ENCODE measurements at regions not wholly inside any gene's neighbourhood (a gene's known extent, or its start where the extent isn't known, plus 50 kb on each side); places are given as distances from the start of the nearest gene placed in this dataset.

DNA sequence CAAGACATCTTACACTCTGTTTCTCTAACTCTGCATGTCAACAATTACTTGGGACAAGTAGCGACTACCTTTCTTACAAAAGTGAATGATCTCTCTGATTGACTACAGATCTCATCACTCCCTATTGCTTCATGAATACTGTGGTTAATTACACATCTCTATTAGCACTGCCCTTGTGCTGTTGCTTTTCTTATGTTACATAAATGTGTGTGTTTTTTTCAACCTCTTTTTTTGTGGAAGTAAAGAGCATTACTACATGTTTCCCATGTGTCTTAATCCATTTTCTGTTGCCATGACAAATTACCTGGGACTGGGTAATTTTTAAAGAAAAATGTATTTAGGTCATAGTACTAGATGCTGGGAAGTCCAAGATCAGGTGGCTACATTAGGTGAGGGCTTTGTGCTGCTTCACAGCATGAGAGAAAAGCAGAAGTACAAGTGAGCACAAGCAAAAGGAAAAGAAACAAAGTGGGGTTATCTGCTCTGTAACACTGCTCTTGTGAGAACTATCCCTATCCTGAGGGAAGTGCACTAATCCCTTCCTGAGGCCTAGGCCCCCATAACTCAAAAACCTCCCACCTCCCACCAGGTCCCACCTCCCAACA is 298.2 kb upstream of the SATB1 start:
- peaks cover 0 to 10% of the 10 kb centered on the region in 2 donors for H3K36me3 Mint-ChIP-seq
- H3K4me3 Mint-ChIP-seq: peak overlapping the region in 7 of 8 donors; percentile 33 to 80 (median 75)
- POLR2A ChIA-PET (ENCODE audit: partially characterized antibody): interaction anchor here (2.8 kb wide), 1 partner anchor 10 kb away, joined by 17 read pairs; no protein-coding TSS in a partner anchor

DNA sequence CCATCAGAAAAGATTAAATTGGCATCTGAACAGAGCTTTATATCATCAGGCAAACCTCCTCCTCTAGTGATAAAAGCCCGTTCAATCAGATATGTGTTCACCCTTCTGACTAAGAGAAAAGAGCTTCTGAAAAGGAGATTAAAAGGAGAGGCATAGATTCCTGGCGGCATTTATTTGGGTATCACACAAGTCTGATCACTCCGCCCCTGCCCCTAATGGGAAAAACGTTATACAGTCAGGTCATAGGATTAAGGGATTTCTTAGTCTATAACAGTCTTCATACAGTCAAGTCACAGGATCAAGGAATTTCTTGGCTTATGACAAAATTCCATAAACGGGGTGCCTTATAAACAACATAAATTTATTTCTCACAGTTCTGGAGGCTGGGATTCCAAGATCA is 295.4 kb upstream of the SATB1 start:
- Histone ChIP-seq H3K36me3 (ENCODE audit: insufficient read depth, low read length) (no peaks in the 10 kb centered on the region), H3K9me3 (ENCODE audit: control insufficient read depth in 1 of 2, low read length in 2 of 2) (no peaks in the 10 kb centered on the region), H3K4me1 (ENCODE audit: insufficient read depth, low read length) (peaks cover 63% of the 10 kb centered on the region), H3K27ac (ENCODE audit: low read depth, low read length) (no peak overlapping the region), H3K27me3 (ENCODE audit: insufficient read depth, low read length) (no peaks in the 10 kb centered on the region), H3K4me3 (ENCODE audit: low read length in 2 of 2) (no peak overlapping the region)
- Mint-ChIP-seq H3K4me3 (peak overlapping the region in 2 of 8 donors; percentile 6 to 10), H3K4me1 (peaks cover 56 to 77% (median 66%) of the 10 kb centered on the region in 4 donors), H3K36me3 (peaks cover 6 to 8% of the 10 kb centered on the region in 2 donors), H3K27ac (peak overlapping the region in 5 of 7 donors; percentile 5 to 79 (median 15)), H3K27me3 (no peaks in the 10 kb centered on the region), H3K9me3 (peaks cover 0 to 11% (median 7%) of the 10 kb centered on the region in 8 donors)
- no peak for DNase-seq
- intact Hi-C loops (cut with micrococcal nuclease): loop anchor here (10.0 kb wide), 1 partner anchor 976 kb away; the partner anchor contains the start of gene TBC1D5
- ChIA-PET CTCF (ENCODE audit: partially characterized antibody) (interaction anchor here (0.7 to 2.5 kb wide), 6 partner anchors 7 to 1359 kb away, joined by 3 to 10 read pairs (median 4); no protein-coding TSS in a partner anchor), POLR2A (ENCODE audit: partially characterized antibody) (interaction anchor here (1.0 kb wide), 1 partner anchor 8 kb away, joined by 4 read pairs; no protein-coding TSS in a partner anchor)

More for the DNA sequence above, 298.2 kb upstream of the SATB1 start:
- no peaks in the 10 kb centered on the region for H3K9me3 ChIP-seq (ENCODE audit: control insufficient read depth in 1 of 2, low read length in 2 of 2)
- H3K36me3 ChIP-seq (ENCODE audit: insufficient read depth, low read length): no peaks in the 10 kb centered on the region
- CTCF ChIA-PET (ENCODE audit: partially characterized antibody): interaction anchor here (1.3 to 3.0 kb wide), 3 partner anchors 7 to 164 kb away, joined by 3 to 21 read pairs (median 10); no protein-coding TSS in a partner anchor
- H3K27ac Mint-ChIP-seq: peak overlapping the region; percentile 92 to 99 (median 94)
- H3K27me3 Mint-ChIP-seq: no peaks in the 10 kb centered on the region
- H3K4me3 ChIP-seq (ENCODE audit: low read length in 2 of 2): no peak overlapping the region
- peaks cover 63% of the 10 kb centered on the region for H3K4me1 ChIP-seq (ENCODE audit: insufficient read depth, low read length)
- peaks cover 56 to 77% (median 66%) of the 10 kb centered on the region in 4 donors for H3K4me1 Mint-ChIP-seq
- peak overlapping the region; percentile 53 for H3K27ac ChIP-seq (ENCODE audit: low read depth, low read length)
- intact Hi-C loops (cut with micrococcal nuclease): loop anchor here (10.0 kb wide), 1 partner anchor 979 kb away; the partner anchor contains the start of gene TBC1D5
- no peaks in the 10 kb centered on the region for H3K27me3 ChIP-seq (ENCODE audit: insufficient read depth, low read length)
- peaks cover 0 to 11% (median 5%) of the 10 kb centered on the region in 8 donors for H3K9me3 Mint-ChIP-seq
- no peak for DNase-seq

DNA sequence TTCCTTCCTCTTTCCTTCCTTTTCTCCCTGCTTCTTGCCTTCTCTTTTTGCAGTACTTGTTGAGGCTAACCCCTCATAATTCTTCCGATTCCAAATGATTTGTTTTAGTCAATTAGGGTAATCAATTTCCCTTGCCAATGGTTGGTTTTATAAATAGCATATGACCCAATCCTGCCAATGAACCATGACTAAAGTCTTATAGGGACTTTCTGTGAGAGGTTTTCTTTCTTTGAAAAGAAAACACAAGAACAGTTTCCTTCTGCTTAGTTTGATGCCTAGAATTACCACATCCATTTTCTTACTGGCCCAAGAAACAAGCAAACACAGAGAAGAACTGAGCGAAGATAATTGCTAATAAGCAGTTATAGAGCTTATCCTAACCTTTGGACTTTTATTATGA is 292.5 kb upstream of the SATB1 start:
- POLR2A ChIA-PET (ENCODE audit: partially characterized antibody): interaction anchor here (3.0 to 4.4 kb wide), 2 partner anchors 8 to 23 kb away, joined by 24 to 53 read pairs; no protein-coding TSS in a partner anchor
- Mint-ChIP-seq H3K4me3 (peak overlapping the region in 6 of 8 donors; percentile 14 to 66 (median 51)), H3K27ac (peak overlapping the region; percentile 33 to 85 (median 61)), H3K27me3 (no peaks in the 10 kb centered on the region), H3K36me3 (peaks cover 6 to 8% of the 10 kb centered on the region in 2 donors), H3K4me1 (peaks cover 50 to 68% (median 62%) of the 10 kb centered on the region in 4 donors), H3K9me3 (peaks cover 0 to 15% (median 7%) of the 10 kb centered on the region in 8 donors)
- Histone ChIP-seq H3K4me1 (ENCODE audit: insufficient read depth, low read length) (peaks cover 58% of the 10 kb centered on the region), H3K4me3 (ENCODE audit: low read length in 2 of 2) (no peak overlapping the region), H3K27ac (ENCODE audit: low read depth, low read length) (no peak overlapping the region), H3K27me3 (ENCODE audit: insufficient read depth, low read length) (no peaks in the 10 kb centered on the region), H3K9me3 (ENCODE audit: control insufficient read depth in 1 of 2, low read length in 2 of 2) (no peaks in the 10 kb centered on the region), H3K36me3 (ENCODE audit: insufficient read depth, low read length) (no peaks in the 10 kb centered on the region)
- intact Hi-C loops (cut with micrococcal nuclease): no loop called here
- no peak for DNase-seq
- CTCF ChIA-PET (ENCODE audit: partially characterized antibody): interaction anchor here (0.6 to 6.9 kb wide), 4 partner anchors 7 to 158 kb away, joined by 3 to 40 read pairs (median 16); no protein-coding TSS in a partner anchor

DNA sequence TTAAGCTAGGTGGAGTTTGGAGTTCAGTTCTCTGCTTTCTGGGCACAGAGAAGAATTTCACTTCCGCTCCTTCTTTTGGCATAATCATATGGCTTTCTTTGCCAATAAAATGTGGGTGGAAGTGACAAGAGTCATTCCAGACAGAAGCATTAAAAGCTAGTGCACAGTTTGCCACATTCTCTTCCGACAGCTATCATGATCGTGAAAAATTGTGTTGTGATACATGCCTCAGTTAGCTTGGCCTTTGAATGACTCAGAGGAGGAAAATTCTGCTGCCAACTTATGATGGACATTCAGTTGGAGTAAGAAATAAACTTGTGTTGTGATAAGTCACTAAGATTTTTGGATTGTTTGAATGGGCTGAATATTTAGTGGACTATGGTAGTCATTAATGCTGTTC is 291.7 kb upstream of the SATB1 start:
- intact Hi-C loops (cut with micrococcal nuclease): no loop called here
- peak overlapping the region in 5 of 8 donors; percentile 22 to 66 (median 53) for H3K4me3 Mint-ChIP-seq

DNA sequence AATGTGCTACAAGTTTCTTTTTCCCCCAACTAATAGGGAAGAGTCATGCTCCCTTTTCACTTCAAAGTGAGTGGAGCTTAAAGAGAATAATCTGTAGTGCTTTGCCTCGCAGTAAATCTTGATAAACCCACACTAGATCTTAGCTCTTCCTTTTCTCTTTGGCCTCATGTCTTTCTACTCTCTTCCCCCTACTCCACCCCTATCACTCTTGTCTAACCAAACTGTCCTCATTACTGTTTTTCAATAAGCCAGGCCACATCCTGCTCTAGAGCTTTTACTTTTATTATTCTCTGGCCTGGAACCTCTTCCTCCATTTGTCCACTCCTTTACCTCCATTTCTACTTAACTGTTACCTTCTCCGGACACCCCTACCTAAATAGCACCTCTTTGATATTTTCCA is 291.0 kb upstream of the SATB1 start:
- peaks cover 57% of the 10 kb centered on the region for H3K4me1 ChIP-seq (ENCODE audit: insufficient read depth, low read length)
- intact Hi-C loops (cut with micrococcal nuclease): no loop called here

More for the DNA sequence above, 291.7 kb upstream of the SATB1 start:
- ChIA-PET POLR2A (ENCODE audit: partially characterized antibody) (interaction anchor here (0.6 to 4.4 kb wide), 6 partner anchors 9 to 293 kb away, joined by 3 to 53 read pairs (median 6); no protein-coding TSS in a partner anchor), CTCF (ENCODE audit: partially characterized antibody) (interaction anchor here (2.1 to 6.9 kb wide), 3 partner anchors 8 to 157 kb away, joined by 10 to 40 read pairs (median 21); no protein-coding TSS in a partner anchor)
- Mint-ChIP-seq H3K9me3 (peaks cover 0 to 15% (median 7%) of the 10 kb centered on the region in 8 donors), H3K27me3 (no peaks in the 10 kb centered on the region), H3K27ac (peak overlapping the region in 6 of 7 donors; percentile 13 to 88 (median 66)), H3K4me1 (peaks cover 52 to 69% (median 65%) of the 10 kb centered on the region in 4 donors), H3K36me3 (peaks cover 6 to 8% of the 10 kb centered on the region in 2 donors)
- H3K4me1 ChIP-seq (ENCODE audit: insufficient read depth, low read length): peaks cover 57% of the 10 kb centered on the region
- no peak for DNase-seq
- H3K36me3 ChIP-seq (ENCODE audit: insufficient read depth, low read length): no peaks in the 10 kb centered on the region
- H3K9me3 ChIP-seq (ENCODE audit: control insufficient read depth in 1 of 2, low read length in 2 of 2): no peaks in the 10 kb centered on the region
- no peak overlapping the region for H3K27ac ChIP-seq (ENCODE audit: low read depth, low read length)
- no peak overlapping the region for H3K4me3 ChIP-seq (ENCODE audit: low read length in 2 of 2)
- no peaks in the 10 kb centered on the region for H3K27me3 ChIP-seq (ENCODE audit: insufficient read depth, low read length)

DNA sequence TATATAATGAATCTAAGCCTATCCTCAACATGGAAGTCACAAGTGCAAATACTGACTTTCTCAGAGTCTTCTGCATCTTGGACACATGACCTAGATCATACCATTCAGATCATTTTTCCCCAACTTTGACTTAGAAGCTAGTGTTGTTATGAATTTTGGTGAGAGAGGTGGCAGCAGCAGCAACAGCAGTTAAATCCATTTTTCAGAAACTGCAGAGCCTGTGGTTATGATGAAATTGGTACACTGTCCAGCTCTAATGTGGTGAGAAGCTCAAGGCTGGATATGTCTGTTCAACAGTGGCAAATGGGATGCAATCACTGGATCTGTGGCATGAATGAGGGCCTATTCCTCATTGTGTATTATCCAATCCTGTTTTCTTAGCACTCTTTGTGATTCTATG is 290.1 kb upstream of the SATB1 start:
- intact Hi-C loops (cut with micrococcal nuclease): no loop called here
- peaks cover 57% of the 10 kb centered on the region for H3K4me1 ChIP-seq (ENCODE audit: insufficient read depth, low read length)
- H3K27ac Mint-ChIP-seq: peak overlapping the region in 6 of 7 donors; percentile 42 to 81 (median 68)

More for the DNA sequence above, 291.0 kb upstream of the SATB1 start:
- Mint-ChIP-seq H3K9me3 (peaks cover 0 to 15% (median 7%) of the 10 kb centered on the region in 8 donors), H3K27me3 (no peaks in the 10 kb centered on the region), H3K4me3 (peak overlapping the region; percentile 4 to 66 (median 50)), H3K36me3 (peaks cover 6 to 8% of the 10 kb centered on the region in 2 donors), H3K4me1 (peaks cover 52 to 69% (median 66%) of the 10 kb centered on the region in 4 donors), H3K27ac (peak overlapping the region; percentile 42 to 88 (median 67))
- DNase-seq: no peak
- ChIA-PET CTCF (ENCODE audit: partially characterized antibody) (interaction anchor here (1.2 to 6.9 kb wide), 6 partner anchors 9 to 269 kb away, joined by 3 to 40 read pairs (median 7); no protein-coding TSS in a partner anchor), POLR2A (ENCODE audit: partially characterized antibody) (interaction anchor here (0.6 to 4.4 kb wide), 9 partner anchors 10 to 293 kb away, joined by 3 to 53 read pairs (median 3); no protein-coding TSS in a partner anchor)
- no peak overlapping the region for H3K4me3 ChIP-seq (ENCODE audit: low read length in 2 of 2)
- no peaks in the 10 kb centered on the region for H3K27me3 ChIP-seq (ENCODE audit: insufficient read depth, low read length)
- H3K36me3 ChIP-seq (ENCODE audit: insufficient read depth, low read length): no peaks in the 10 kb centered on the region
- no peak overlapping the region for H3K27ac ChIP-seq (ENCODE audit: low read depth, low read length)
- no peaks in the 10 kb centered on the region for H3K9me3 ChIP-seq (ENCODE audit: control insufficient read depth in 1 of 2, low read length in 2 of 2)

More for the DNA sequence above, 290.1 kb upstream of the SATB1 start:
- no peaks in the 10 kb centered on the region for H3K36me3 ChIP-seq (ENCODE audit: insufficient read depth, low read length)
- no peak overlapping the region for H3K27ac ChIP-seq (ENCODE audit: low read depth, low read length)
- Mint-ChIP-seq H3K4me3 (peak overlapping the region in 5 of 8 donors; percentile 33 to 66 (median 58)), H3K27me3 (no peaks in the 10 kb centered on the region), H3K9me3 (peaks cover 0 to 15% (median 7%) of the 10 kb centered on the region in 8 donors), H3K4me1 (peaks cover 54 to 65% (median 62%) of the 10 kb centered on the region in 4 donors), H3K36me3 (peaks cover 6 to 8% of the 10 kb centered on the region in 2 donors)
- DNase-seq: no peak
- H3K9me3 ChIP-seq (ENCODE audit: control insufficient read depth in 1 of 2, low read length in 2 of 2): no peaks in the 10 kb centered on the region
- no peaks in the 10 kb centered on the region for H3K27me3 ChIP-seq (ENCODE audit: insufficient read depth, low read length)
- CTCF ChIA-PET (ENCODE audit: partially characterized antibody): interaction anchor here (0.8 to 6.9 kb wide), 11 partner anchors 10 to 268 kb away, joined by 3 to 40 read pairs (median 4); no protein-coding TSS in a partner anchor
- POLR2A ChIA-PET (ENCODE audit: partially characterized antibody): interaction anchor here (0.8 to 4.4 kb wide), 5 partner anchors 10 to 270 kb away, joined by 3 to 53 read pairs (median 5); no protein-coding TSS in a partner anchor
- H3K4me3 ChIP-seq (ENCODE audit: low read length in 2 of 2): no peak overlapping the region
